ENCODE measurements at regions not wholly inside any gene's neighbourhood (a gene's known extent, or its start where the extent isn't known, plus 50 kb on each side); places are given as distances from the start of the nearest gene placed in this dataset.
"Not testable (repeated sequence)": the region's sequence is repeated elsewhere in the genome, so short reads cannot be mapped to it uniquely, and the experiment has no call there.

DNA sequence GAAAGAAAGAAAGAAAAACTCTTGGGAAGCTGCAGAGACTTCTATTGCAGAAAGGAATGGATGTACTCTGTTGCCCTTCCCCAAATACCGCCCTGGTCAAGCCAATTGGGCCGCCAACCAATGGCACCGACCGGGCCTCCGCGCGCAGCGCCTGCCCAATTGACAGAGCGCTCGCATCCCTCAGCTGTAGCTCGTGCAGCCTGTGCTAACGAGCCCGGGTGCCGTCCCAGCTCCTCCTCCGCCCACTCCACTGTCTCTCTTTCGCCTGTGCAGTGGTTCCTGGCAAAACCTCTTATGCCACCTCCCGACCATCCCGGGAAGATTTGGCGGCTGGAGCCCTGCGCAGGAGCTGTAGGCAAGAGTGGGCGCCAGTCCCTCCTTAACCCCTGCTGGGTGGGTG lies 304.2 kb upstream of the DPP6 start:
- TF ChIP-seq, protein P1, sequence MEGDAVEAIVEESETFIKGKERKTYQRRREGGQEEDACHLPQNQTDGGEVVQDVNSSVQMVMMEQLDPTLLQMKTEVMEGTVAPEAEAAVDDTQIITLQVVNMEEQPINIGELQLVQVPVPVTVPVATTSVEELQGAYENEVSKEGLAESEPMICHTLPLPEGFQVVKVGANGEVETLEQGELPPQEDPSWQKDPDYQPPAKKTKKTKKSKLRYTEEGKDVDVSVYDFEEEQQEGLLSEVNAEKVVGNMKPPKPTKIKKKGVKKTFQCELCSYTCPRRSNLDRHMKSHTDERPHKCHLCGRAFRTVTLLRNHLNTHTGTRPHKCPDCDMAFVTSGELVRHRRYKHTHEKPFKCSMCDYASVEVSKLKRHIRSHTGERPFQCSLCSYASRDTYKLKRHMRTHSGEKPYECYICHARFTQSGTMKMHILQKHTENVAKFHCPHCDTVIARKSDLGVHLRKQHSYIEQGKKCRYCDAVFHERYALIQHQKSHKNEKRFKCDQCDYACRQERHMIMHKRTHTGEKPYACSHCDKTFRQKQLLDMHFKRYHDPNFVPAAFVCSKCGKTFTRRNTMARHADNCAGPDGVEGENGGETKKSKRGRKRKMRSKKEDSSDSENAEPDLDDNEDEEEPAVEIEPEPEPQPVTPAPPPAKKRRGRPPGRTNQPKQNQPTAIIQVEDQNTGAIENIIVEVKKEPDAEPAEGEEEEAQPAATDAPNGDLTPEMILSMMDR (conservative IDR thresholded peaks at IDR 0.05; ENCODE audit: low read depth, low read length) = not testable (repeated sequence)
- not testable (repeated sequence) for TF ChIP-seq POLR2A (IDR thresholded peaks at IDR 0.05; ENCODE audit: low read depth, low read length); RFX5 (IDR thresholded peaks at IDR 0.05; ENCODE audit: low read depth, low read length); BHLHE40 (IDR thresholded peaks at IDR 0.05; ENCODE audit: low read depth, low read length); RAD21 (IDR thresholded peaks at IDR 0.05; ENCODE audit: low read length); RCOR1 (IDR thresholded peaks at IDR 0.05; ENCODE audit: insufficient replicate concordance, low read length); MAZ (IDR thresholded peaks at IDR 0.05; ENCODE audit: borderline replicate concordance, low read depth, low read length); SMC3 (IDR thresholded peaks at IDR 0.05; ENCODE audit: low read depth, low read length); USF2 (IDR thresholded peaks at IDR 0.05; ENCODE audit: low read depth, low read length); CEBPB (IDR thresholded peaks at IDR 0.05; ENCODE audit: low read depth, low read length); MXI1 (IDR thresholded peaks at IDR 0.05; ENCODE audit: borderline replicate concordance, low read depth, low read length)
